ENCODE measurements at regions not wholly inside any gene's neighbourhood (a gene's known extent, or its start where the extent isn't known, plus 50 kb on each side); places are given as distances from the start of the nearest gene placed in this dataset.

DNA sequence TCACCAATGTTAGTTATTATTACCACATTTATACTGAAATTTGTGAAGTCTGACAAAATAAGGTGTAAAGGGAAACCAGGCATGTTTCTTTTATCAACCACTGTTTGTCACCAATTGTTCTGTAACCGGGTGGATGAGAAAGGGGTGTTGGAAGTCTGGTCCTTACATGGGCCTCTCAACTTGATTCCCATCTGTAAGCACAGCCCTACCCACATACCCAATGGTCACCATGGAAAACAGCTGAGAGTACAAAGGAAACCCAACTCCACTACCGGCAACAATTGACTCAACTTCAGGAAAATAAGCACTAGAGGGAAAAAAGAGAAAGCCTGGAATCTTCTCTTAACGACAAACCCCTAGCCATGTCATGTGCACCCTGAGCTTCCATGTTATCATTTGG is 70.8 kb upstream of the PTCHD1 start:
- peaks cover 2% of the 10 kb centered on the region for H3K27me3 Mint-ChIP-seq (ENCODE audit: insufficient read depth, low read depth, poor library complexity)
- Histone ChIP-seq H3F3A (replicated peaks; ENCODE audit: low read depth) (no peaks in the 10 kb centered on the region), H4K20me1 (replicated peaks; ENCODE audit: insufficient read depth) (no peaks in the 10 kb centered on the region), H3K9me2 (ENCODE audit: insufficient read depth) (no peaks in the 10 kb centered on the region), H2AFZ (no peak overlapping the region), H3K36me3 (ENCODE audit: insufficient read depth) (no peaks in the 10 kb centered on the region), H3K27ac (ENCODE audit: low read depth) (no peak overlapping the region), H3K4me3 (no peak overlapping the region), H3K79me2 (replicated peaks; ENCODE audit: insufficient read depth) (no peaks in the 10 kb centered on the region), H3K4me1 (ENCODE audit: insufficient read depth) (no peaks in the 10 kb centered on the region), H3K27me3 (ENCODE audit: insufficient read depth) (no peaks in the 10 kb centered on the region), H3K4me2 (no peak overlapping the region)
- no peaks in the 10 kb centered on the region for H3K4me1 Mint-ChIP-seq
- ATAC-seq (no peak), DNase-seq (ENCODE audit: low spot score) (no peak)
- H3K4me3 Mint-ChIP-seq, result no peak overlapping the region
- no peak overlapping the region for H3K27ac Mint-ChIP-seq
- TF ChIP-seq ZNF462 (CRISPR knock-in tag; IDR thresholded peaks at IDR 0.05) (no peak), REST (IDR thresholded peaks at IDR 0.05; ENCODE audit: unreplicated experiment) (no peak), POLR2AphosphoS5 (IDR thresholded peaks at IDR 0.05; ENCODE audit: low read depth) (no peak)
- H3K9me3 Mint-ChIP-seq, result peaks cover 2% of the 10 kb centered on the region; the same call in 1 of the 3 replicates
- H3K36me3 Mint-ChIP-seq (ENCODE audit: low read depth), result no peaks in the 10 kb centered on the region

All from GM23338 (cell line).